HG03342 (cell line): ENCODE measurements at regions not wholly inside any gene's neighbourhood (a gene's known extent, or its start where the extent isn't known, plus 50 kb on each side); places are given as distances from the start of the nearest gene placed in this dataset.

Source experiments
- ATAC-seq: cut with Tn5 transposase; IDR thresholded peaks from one replicate; pipeline ENCODE4 v1.9.1; 2021; ENCODE audit warnings: mild to moderate bottlenecking, moderate library complexity; ENCODE audit not compliant: unreplicated experiment

GRCh38 chr2:5442736-5443135 lies 249.4 kb upstream of the SOX11 start:
- ATAC-seq = no peak

GRCh38 chr2:5444168-5444567 lies 248.0 kb upstream of the SOX11 start:
- no peak for ATAC-seq

- no peak for ATAC-seq
Observed at GRCh38 chr2:5444854-5445253, 247.3 kb upstream of the SOX11 start.

- ATAC-seq = no peak
Observed at GRCh38 chr2:5449867-5450266, 242.3 kb upstream of the SOX11 start.

GRCh38 chr2:5453220-5454050 lies 238.7 kb upstream of the SOX11 start:
- ATAC-seq = no peak

GRCh38 chr2:5454051-5454390 lies 238.2 kb upstream of the SOX11 start:
- no peak for ATAC-seq

GRCh38 chr2:5459041-5459440 lies 233.1 kb upstream of the SOX11 start:
- ATAC-seq = no peak

GRCh38 chr2:5464657-5465056 lies 227.5 kb upstream of the SOX11 start:
- ATAC-seq = no peak

GRCh38 chr2:5465859-5466258 lies 226.3 kb upstream of the SOX11 start:
- ATAC-seq = no peak

GRCh38 chr2:5467178-5467905 lies 224.8 kb upstream of the SOX11 start:
- ATAC-seq = no peak

GRCh38 chr2:5472673-5473072 lies 219.5 kb upstream of the SOX11 start:
- no peak for ATAC-seq

- no peak for ATAC-seq
Observed at GRCh38 chr2:5473635-5474034, 218.5 kb upstream of the SOX11 start.

- ATAC-seq = no peak
Observed at GRCh38 chr2:5474716-5475115, 217.5 kb upstream of the SOX11 start.

GRCh38 chr2:5479265-5479928 lies 212.8 kb upstream of the SOX11 start:
- ATAC-seq = no peak

GRCh38 chr2:5482929-5483331 lies 209.3 kb upstream of the SOX11 start:
- ATAC-seq = no peak

- ATAC-seq = no peak
Observed at GRCh38 chr2:5484868-5485267, 207.3 kb upstream of the SOX11 start.

- no peak for ATAC-seq
Observed at GRCh38 chr2:5491523-5491922, 200.7 kb upstream of the SOX11 start.

GRCh38 chr2:5493256-5493655 lies 198.9 kb upstream of the SOX11 start:
- no peak for ATAC-seq

- ATAC-seq = no peak
Observed at GRCh38 chr2:5494212-5494611, 198.0 kb upstream of the SOX11 start.

- no peak for ATAC-seq
Observed at GRCh38 chr2:5495586-5495985, 196.6 kb upstream of the SOX11 start.

- ATAC-seq = no peak
Observed at GRCh38 chr2:5497874-5498273, 194.3 kb upstream of the SOX11 start.

GRCh38 chr2:5501807-5502206 lies 190.4 kb upstream of the SOX11 start:
- ATAC-seq = no peak
